Liver (tissue), 3 donors: ENCODE measurements at regions not wholly inside any gene's neighbourhood (a gene's known extent, or its start where the extent isn't known, plus 50 kb on each side); places are given as distances from the start of the nearest gene placed in this dataset.

Experiments
- EGR1 ChIP-seq, 2 donors: IDR thresholded peaks; 2 replicates each; pipeline ENCODE4 v1.6.1; 2016 to 2018; ENCODE audit warnings: antibody characterized with exemption in 2 of 2, low read depth in 2 of 2
- GABPA ChIP-seq, 2 donors: IDR thresholded peaks in 1 of 2; conservative IDR thresholded peaks in 1 of 2; 2 replicates each; pipeline ENCODE4 v1.6.1; 2016; ENCODE audit warnings: antibody characterized with exemption in 2 of 2, mild to moderate bottlenecking in 1 of 2, moderate library complexity in 1 of 2
- JUND ChIP-seq, 2 donors: IDR thresholded peaks; 2 replicates each; pipeline ENCODE4 v1.6.1; 2016; ENCODE audit warnings: antibody characterized with exemption in 2 of 2
- TAF1 ChIP-seq: conservative IDR thresholded peaks from 2 replicates; pipeline ENCODE4 v1.6.1; 2016; ENCODE audit warnings: antibody characterized with exemption, mild to moderate bottlenecking
- YY1 ChIP-seq: IDR thresholded peaks from 2 replicates; pipeline ENCODE4 v1.6.1; 2016; ENCODE audit warnings: antibody characterized with exemption, mild to moderate bottlenecking
- TF ChIP-seq, protein P1 (sequence below): fragments of 150-350 bp; IDR thresholded peaks from 2 replicates; pipeline ENCODE4 v1.5.1; 2017; ENCODE audit warnings: improper control_type of control experiment, low read depth, low read length; ENCODE audit not compliant: missing input control
- TF ChIP-seq, protein P2 (sequence below): IDR thresholded peaks from 2 replicates; pipeline ENCODE4 v1.6.1; 2016; ENCODE audit warnings: antibody characterized with exemption, mild to moderate bottlenecking
- TF ChIP-seq, protein P3 (sequence below): IDR thresholded peaks from 2 replicates; pipeline ENCODE4 v1.6.1; 2016; ENCODE audit warnings: antibody characterized with exemption
- donor health status: healthy.
- donor health status: healthy.

DNA sequence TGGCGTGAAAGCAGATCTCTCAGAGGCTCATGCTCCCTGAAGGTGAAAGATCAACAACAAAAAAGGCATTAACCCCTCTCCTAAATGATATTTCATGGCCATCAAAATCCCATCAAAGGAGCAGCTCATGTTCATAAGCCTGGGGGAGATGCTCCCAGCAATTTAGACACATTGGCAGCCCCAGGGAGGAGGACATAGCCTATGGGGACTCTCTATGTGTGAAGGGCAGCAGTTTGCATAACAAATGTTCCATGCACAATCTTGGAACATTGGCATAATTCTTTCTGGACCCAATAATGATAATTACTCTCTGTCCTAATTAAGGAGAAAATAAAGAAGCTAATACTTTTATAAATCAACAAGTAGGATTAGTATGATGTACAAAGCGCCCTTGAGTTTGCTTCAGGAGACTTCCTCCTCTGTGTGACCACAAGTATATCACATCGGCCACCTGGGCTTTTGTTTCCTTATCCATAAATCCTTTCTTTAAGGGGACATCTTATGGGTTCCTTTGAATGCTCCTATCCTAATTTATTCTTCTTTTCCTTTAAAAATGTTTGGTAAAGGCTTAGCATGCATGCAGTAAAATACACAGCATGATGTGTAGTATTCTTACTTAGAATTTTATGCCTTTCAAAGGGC lies 161.9 kb upstream of the PLEKHG7 start:
- TF ChIP-seq JUND (IDR thresholded peaks at IDR 0.05) (no peak), EGR1 (IDR thresholded peaks at IDR 0.05; ENCODE audit: low read depth in 2 of 2) (no peak), YY1 (no peak), TAF1 (no peak), GABPA (IDR thresholded peaks at IDR 0.05 in 1 of 2, conservative IDR thresholded peaks at IDR 0.05 in 1 of 2) (no peak)
- TF ChIP-seq, protein P1, sequence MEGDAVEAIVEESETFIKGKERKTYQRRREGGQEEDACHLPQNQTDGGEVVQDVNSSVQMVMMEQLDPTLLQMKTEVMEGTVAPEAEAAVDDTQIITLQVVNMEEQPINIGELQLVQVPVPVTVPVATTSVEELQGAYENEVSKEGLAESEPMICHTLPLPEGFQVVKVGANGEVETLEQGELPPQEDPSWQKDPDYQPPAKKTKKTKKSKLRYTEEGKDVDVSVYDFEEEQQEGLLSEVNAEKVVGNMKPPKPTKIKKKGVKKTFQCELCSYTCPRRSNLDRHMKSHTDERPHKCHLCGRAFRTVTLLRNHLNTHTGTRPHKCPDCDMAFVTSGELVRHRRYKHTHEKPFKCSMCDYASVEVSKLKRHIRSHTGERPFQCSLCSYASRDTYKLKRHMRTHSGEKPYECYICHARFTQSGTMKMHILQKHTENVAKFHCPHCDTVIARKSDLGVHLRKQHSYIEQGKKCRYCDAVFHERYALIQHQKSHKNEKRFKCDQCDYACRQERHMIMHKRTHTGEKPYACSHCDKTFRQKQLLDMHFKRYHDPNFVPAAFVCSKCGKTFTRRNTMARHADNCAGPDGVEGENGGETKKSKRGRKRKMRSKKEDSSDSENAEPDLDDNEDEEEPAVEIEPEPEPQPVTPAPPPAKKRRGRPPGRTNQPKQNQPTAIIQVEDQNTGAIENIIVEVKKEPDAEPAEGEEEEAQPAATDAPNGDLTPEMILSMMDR, result no peak
- TF ChIP-seq, protein P2, sequence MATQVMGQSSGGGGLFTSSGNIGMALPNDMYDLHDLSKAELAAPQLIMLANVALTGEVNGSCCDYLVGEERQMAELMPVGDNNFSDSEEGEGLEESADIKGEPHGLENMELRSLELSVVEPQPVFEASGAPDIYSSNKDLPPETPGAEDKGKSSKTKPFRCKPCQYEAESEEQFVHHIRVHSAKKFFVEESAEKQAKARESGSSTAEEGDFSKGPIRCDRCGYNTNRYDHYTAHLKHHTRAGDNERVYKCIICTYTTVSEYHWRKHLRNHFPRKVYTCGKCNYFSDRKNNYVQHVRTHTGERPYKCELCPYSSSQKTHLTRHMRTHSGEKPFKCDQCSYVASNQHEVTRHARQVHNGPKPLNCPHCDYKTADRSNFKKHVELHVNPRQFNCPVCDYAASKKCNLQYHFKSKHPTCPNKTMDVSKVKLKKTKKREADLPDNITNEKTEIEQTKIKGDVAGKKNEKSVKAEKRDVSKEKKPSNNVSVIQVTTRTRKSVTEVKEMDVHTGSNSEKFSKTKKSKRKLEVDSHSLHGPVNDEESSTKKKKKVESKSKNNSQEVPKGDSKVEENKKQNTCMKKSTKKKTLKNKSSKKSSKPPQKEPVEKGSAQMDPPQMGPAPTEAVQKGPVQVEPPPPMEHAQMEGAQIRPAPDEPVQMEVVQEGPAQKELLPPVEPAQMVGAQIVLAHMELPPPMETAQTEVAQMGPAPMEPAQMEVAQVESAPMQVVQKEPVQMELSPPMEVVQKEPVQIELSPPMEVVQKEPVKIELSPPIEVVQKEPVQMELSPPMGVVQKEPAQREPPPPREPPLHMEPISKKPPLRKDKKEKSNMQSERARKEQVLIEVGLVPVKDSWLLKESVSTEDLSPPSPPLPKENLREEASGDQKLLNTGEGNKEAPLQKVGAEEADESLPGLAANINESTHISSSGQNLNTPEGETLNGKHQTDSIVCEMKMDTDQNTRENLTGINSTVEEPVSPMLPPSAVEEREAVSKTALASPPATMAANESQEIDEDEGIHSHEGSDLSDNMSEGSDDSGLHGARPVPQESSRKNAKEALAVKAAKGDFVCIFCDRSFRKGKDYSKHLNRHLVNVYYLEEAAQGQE, result no peak
- TF ChIP-seq, protein P3, sequence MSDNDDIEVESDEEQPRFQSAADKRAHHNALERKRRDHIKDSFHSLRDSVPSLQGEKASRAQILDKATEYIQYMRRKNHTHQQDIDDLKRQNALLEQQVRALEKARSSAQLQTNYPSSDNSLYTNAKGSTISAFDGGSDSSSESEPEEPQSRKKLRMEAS, result no peak
